NCI-H526 treated with DMSO at 0.1 percent for 48 hours (cell line): ENCODE measurements at regions not wholly inside any gene's neighbourhood (a gene's known extent, or its start where the extent isn't known, plus 50 kb on each side); places are given as distances from the start of the nearest gene placed in this dataset.
"Not testable (repeated sequence)": the region's sequence is repeated elsewhere in the genome, so short reads cannot be mapped to it uniquely, and the experiment has no call there.

Experiments
- DNase-seq: peaks from one replicate; lab custom pipeline; 2025; lab: John Stamatoyannopoulos, UW

- not testable (repeated sequence) for DNase-seq
These were observed 133.0 kb upstream of the GDF10 start for GRCh38 chr10:47166808-47167581.

GRCh38 chr10:47167591-47167990, 132.4 kb upstream of the GDF10 start:
- no peak for DNase-seq

GRCh38 chr10:47169581-47169980, 130.4 kb upstream of the GDF10 start:
- no peak for DNase-seq

- DNase-seq, result no peak
These were observed 126.0 kb upstream of the GDF10 start for GRCh38 chr10:47173929-47174442.

GRCh38 chr10:47175181-47176123, 124.5 kb upstream of the GDF10 start:
- DNase-seq, result no peak

GRCh38 chr10:47176206-47176902, 123.6 kb upstream of the GDF10 start:
- DNase-seq, result no peak

- DNase-seq, result no peak
These were observed 122.8 kb upstream of the GDF10 start for GRCh38 chr10:47176903-47177868.

GRCh38 chr10:47178537-47179290, 121.3 kb upstream of the GDF10 start:
- DNase-seq, result no peak

- DNase-seq, result no peak
These were observed 120.7 kb upstream of the GDF10 start for GRCh38 chr10:47179291-47179647.

GRCh38 chr10:47181052-47181849, 118.7 kb upstream of the GDF10 start:
- DNase-seq, result no peak

GRCh38 chr10:47182934-47183703, 116.9 kb upstream of the GDF10 start:
- no peak for DNase-seq

GRCh38 chr10:47183704-47184041, 116.3 kb upstream of the GDF10 start:
- no peak for DNase-seq

- DNase-seq, result no peak
These were observed 115.7 kb upstream of the GDF10 start for GRCh38 chr10:47184273-47184672.

GRCh38 chr10:47184724-47185330, 115.2 kb upstream of the GDF10 start:
- DNase-seq, result no peak

- no peak for DNase-seq
These were observed 113.1 kb upstream of the GDF10 start for GRCh38 chr10:47186941-47187340.

GRCh38 chr10:47187592-47187991, 112.4 kb upstream of the GDF10 start:
- DNase-seq, result no peak

- DNase-seq, result no peak
These were observed 111.8 kb upstream of the GDF10 start for GRCh38 chr10:47188156-47188555.

- no peak for DNase-seq
These were observed 110.2 kb upstream of the GDF10 start for GRCh38 chr10:47189802-47190201.
